ENCODE measurements at regions not wholly inside any gene's neighbourhood (a gene's known extent, or its start where the extent isn't known, plus 50 kb on each side); places are given as distances from the start of the nearest gene placed in this dataset.

DNA sequence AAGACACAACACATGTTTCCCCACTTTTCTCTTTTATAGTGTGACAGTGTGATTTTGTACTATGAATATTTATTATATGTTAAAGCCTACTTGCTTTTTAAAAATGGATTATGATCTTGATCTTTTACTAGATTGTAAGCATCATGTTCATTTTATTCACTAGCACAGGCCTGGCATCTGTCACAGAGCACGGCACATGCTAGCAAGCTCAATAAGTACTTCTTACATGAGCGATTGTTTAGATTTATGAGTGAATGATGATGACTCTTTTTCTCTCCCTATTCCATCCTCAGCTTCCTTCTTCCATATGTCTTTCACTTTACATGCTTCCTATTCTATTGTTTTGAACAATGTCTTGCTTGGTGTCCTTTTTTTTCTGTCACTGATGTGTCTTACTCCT is 1454.1 kb downstream of the MRPL39 start:
- no peak overlapping the region for H3K4me3 ChIP-seq
- H3K27me3 ChIP-seq (replicated peaks; ENCODE audit: insufficient read depth): no peaks in the 10 kb centered on the region
- TF ChIP-seq CTCF (IDR thresholded peaks at IDR 0.05): no peak
- ATAC-seq (ENCODE audit: insufficient number of reproducible peaks, low FRiP score, low read depth) (no peak), DNase-seq (ENCODE audit: low spot score) (no peak)
- H3K36me3 ChIP-seq: no peaks in the 10 kb centered on the region
- H3K4me1 ChIP-seq (ENCODE audit: control insufficient read depth in 1 of 2, low read depth in 2 of 2): no peaks in the 10 kb centered on the region
- no peak overlapping the region for H3K27ac ChIP-seq
- no peaks in the 10 kb centered on the region for H3K9me3 ChIP-seq

DNA sequence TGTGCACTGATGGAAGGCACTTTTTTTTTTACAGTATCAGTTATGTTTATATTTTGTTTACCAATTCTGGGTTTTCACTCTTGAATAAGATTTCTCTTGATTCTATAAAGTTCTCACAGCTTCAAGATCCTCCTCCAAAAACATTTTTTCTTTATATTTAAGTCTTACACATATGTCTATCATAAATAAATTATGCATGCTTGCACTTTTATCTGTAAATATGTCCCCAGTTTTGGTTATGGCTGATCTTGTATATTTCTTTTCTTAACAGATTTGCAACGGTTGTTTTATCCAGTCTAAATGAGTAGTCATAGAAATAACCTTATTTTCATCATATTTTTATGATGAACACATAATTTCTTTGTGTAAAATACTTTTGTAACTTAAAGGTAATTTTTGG is 1456.5 kb downstream of the MRPL39 start:
- Histone ChIP-seq H3K36me3 (no peaks in the 10 kb centered on the region), H3K27me3 (replicated peaks; ENCODE audit: insufficient read depth) (no peaks in the 10 kb centered on the region), H3K27ac (no peak overlapping the region), H3K4me1 (ENCODE audit: control insufficient read depth in 1 of 2, low read depth in 2 of 2) (no peaks in the 10 kb centered on the region), H3K9me3 (no peaks in the 10 kb centered on the region), H3K4me3 (no peak overlapping the region)
- DNase-seq (ENCODE audit: low spot score) (no peak), ATAC-seq (ENCODE audit: insufficient number of reproducible peaks, low FRiP score, low read depth) (no peak)
- no peak for TF ChIP-seq CTCF (IDR thresholded peaks at IDR 0.05)

DNA sequence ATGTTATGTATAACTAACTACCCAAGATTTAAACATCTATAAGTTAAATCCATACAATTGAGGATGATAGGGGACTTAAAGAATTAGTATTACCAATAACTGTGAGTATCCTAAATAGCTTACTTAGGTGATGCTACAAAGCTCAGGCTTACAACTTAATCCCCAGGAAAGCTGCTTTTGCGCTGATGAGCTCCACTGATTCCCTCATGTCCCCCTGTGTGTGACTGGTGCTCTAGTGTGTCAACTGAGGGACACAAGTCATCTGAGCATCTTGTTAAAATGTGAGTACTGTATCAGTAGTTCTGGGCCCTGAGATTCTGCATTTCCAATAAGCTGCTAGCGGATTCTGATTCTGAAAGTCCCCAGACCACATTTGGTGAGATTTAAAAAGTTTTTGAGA is 1458.8 kb downstream of the MRPL39 start:
- Histone ChIP-seq H3K27ac (no peak overlapping the region), H3K9me3 (no peaks in the 10 kb centered on the region), H3K36me3 (no peaks in the 10 kb centered on the region), H3K4me1 (ENCODE audit: control insufficient read depth in 1 of 2, low read depth in 2 of 2) (no peaks in the 10 kb centered on the region), H3K27me3 (replicated peaks; ENCODE audit: insufficient read depth) (no peaks in the 10 kb centered on the region), H3K4me3 (no peak overlapping the region)
- TF ChIP-seq CTCF (IDR thresholded peaks at IDR 0.05): no peak
- ATAC-seq (ENCODE audit: insufficient number of reproducible peaks, low FRiP score, low read depth) (no peak), DNase-seq (ENCODE audit: low spot score) (no peak)

- DNase-seq (ENCODE audit: low spot score) (no peak), ATAC-seq (ENCODE audit: insufficient number of reproducible peaks, low FRiP score, low read depth) (no peak)
- H3K27me3 ChIP-seq (replicated peaks; ENCODE audit: insufficient read depth): no peaks in the 10 kb centered on the region
- no peaks in the 10 kb centered on the region for H3K36me3 ChIP-seq
- no peak overlapping the region for H3K4me3 ChIP-seq
- no peaks in the 10 kb centered on the region for H3K4me1 ChIP-seq (ENCODE audit: control insufficient read depth in 1 of 2, low read depth in 2 of 2)
- no peaks in the 10 kb centered on the region for H3K9me3 ChIP-seq
- TF ChIP-seq CTCF (IDR thresholded peaks at IDR 0.05): no peak
- H3K27ac ChIP-seq: no peak overlapping the region
These were observed 1459.6 kb downstream of the MRPL39 start for GRCh38 chr21:24147674-24148073.

DNA sequence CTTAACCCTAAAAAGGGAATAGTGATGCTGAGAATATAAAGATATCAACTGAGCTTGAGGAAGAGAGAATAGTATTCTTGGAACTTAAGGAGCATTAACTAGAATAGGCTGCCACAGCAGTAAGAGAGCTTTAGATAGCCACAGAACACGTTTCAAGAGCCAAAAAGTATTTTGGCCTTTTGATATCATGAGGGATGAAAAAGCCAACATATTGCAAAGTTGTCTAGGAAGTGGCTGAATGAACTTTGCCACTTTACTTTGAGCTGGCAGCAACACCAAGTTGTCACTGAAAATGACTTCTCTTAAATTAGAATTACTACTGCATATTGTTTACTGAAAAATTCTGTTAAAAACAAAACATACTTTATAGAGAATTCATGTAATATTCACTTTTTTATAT is 1476.2 kb downstream of the MRPL39 start:
- ATAC-seq (ENCODE audit: insufficient number of reproducible peaks, low FRiP score, low read depth) (no peak), DNase-seq (ENCODE audit: low spot score) (no peak)
- Histone ChIP-seq H3K36me3 (no peaks in the 10 kb centered on the region), H3K9me3 (no peaks in the 10 kb centered on the region), H3K4me3 (no peak overlapping the region), H3K27me3 (replicated peaks; ENCODE audit: insufficient read depth) (no peaks in the 10 kb centered on the region), H3K27ac (no peak overlapping the region), H3K4me1 (ENCODE audit: control insufficient read depth in 1 of 2, low read depth in 2 of 2) (no peaks in the 10 kb centered on the region)
- no peak for TF ChIP-seq CTCF (IDR thresholded peaks at IDR 0.05)
